ENCODE measurements at regions not wholly inside any gene's neighbourhood (a gene's known extent, or its start where the extent isn't known, plus 50 kb on each side); places are given as distances from the start of the nearest gene placed in this dataset.

- Mint-ChIP-seq H3K4me3 (no peak overlapping the region), H3K4me1 (ENCODE audit: low read depth) (no peaks in the 10 kb centered on the region), H3K27ac (no peak overlapping the region), H3K27me3 (peaks cover 2% of the 10 kb centered on the region), H3K36me3 (ENCODE audit: low read depth) (peaks cover 10% of the 10 kb centered on the region), H3K9me3 (peaks cover under 1% of the 10 kb centered on the region)
- ATAC-seq (ENCODE audit: poor library complexity) = no peak
- POLR2A ChIA-PET = interaction anchor here (0.7 kb wide), 2 partner anchors 33 to 131 kb away, joined by 3 to 5 read pairs; no protein-coding TSS in a partner anchor
- H3K36me3 ChIP-seq (ENCODE audit: insufficient read depth, low read length) = peaks cover 6% of the 10 kb centered on the region
- CTCF ChIA-PET = no interaction called here
- H3K4me3 ChIP-seq (ENCODE audit: low read length) = no peak overlapping the region
- intact Hi-C loops (cut with DNase I, micrococcal nuclease) = no loop called here
- H3K9me3 ChIP-seq (ENCODE audit: control insufficient read depth in 1 of 2, insufficient read depth in 1 of 2, low read length in 2 of 2) = no peaks in the 10 kb centered on the region
- no peak overlapping the region for H3K27ac ChIP-seq (ENCODE audit: low read depth in 1 of 2, low read length in 2 of 2)
- TF ChIP-seq CTCF (IDR thresholded peaks at IDR 0.05) = no peak
- peaks cover 1 to 3% of the 10 kb centered on the region in 2 experiments for H3K27me3 ChIP-seq (ENCODE audit: control insufficient read depth in 1 of 2, insufficient read depth in 2 of 2, low read length in 2 of 2)
- DNase-seq = no peak
- H3K4me1 ChIP-seq (ENCODE audit: insufficient read depth, low read length) = no peaks in the 10 kb centered on the region
Measured at GRCh38 chr6:144857086-144857485, 572.0 kb downstream of the UTRN start.

GRCh38 chr6:144862769-144863168 is 577.6 kb downstream of the UTRN start:
- ChIA-PET CTCF (no interaction called here), POLR2A (no interaction called here)
- Mint-ChIP-seq H3K27me3 (peaks cover 31% of the 10 kb centered on the region), H3K27ac (no peak overlapping the region), H3K36me3 (ENCODE audit: low read depth) (no peaks in the 10 kb centered on the region), H3K9me3 (peaks cover 15% of the 10 kb centered on the region), H3K4me3 (no peak overlapping the region), H3K4me1 (ENCODE audit: low read depth) (no peaks in the 10 kb centered on the region)
- Histone ChIP-seq H3K27ac (ENCODE audit: low read depth in 1 of 2, low read length in 2 of 2) (no peak overlapping the region), H3K27me3 (ENCODE audit: control insufficient read depth in 1 of 2, insufficient read depth in 2 of 2, low read length in 2 of 2) (peaks cover 4 to 8% of the 10 kb centered on the region in 2 experiments), H3K4me3 (ENCODE audit: low read length) (no peak overlapping the region), H3K36me3 (ENCODE audit: insufficient read depth, low read length) (no peaks in the 10 kb centered on the region), H3K9me3 (ENCODE audit: control insufficient read depth in 1 of 2, insufficient read depth in 1 of 2, low read length in 2 of 2) (peaks cover 0 to 9% of the 10 kb centered on the region in 2 experiments), H3K4me1 (ENCODE audit: insufficient read depth, low read length) (no peaks in the 10 kb centered on the region)
- intact Hi-C loops (cut with DNase I, micrococcal nuclease) = no loop called here
- ATAC-seq (ENCODE audit: poor library complexity) = no peak
- no peak for DNase-seq
- TF ChIP-seq CTCF (IDR thresholded peaks at IDR 0.05) = no peak

GRCh38 chr6:144867761-144868160 is 582.6 kb downstream of the UTRN start:
- ATAC-seq (ENCODE audit: poor library complexity) (no peak), DNase-seq (no peak)
- no peaks in the 10 kb centered on the region for H3K36me3 Mint-ChIP-seq (ENCODE audit: low read depth)
- intact Hi-C loops (cut with DNase I, micrococcal nuclease) = no loop called here
- no peak overlapping the region for H3K4me3 Mint-ChIP-seq
- no peaks in the 10 kb centered on the region for H3K4me1 ChIP-seq (ENCODE audit: insufficient read depth, low read length)
- no peak overlapping the region for H3K27ac ChIP-seq (ENCODE audit: low read depth in 1 of 2, low read length in 2 of 2)
- H3K4me1 Mint-ChIP-seq (ENCODE audit: low read depth) = no peaks in the 10 kb centered on the region
- peaks cover 22% of the 10 kb centered on the region for H3K27me3 Mint-ChIP-seq
- no peaks in the 10 kb centered on the region for H3K36me3 ChIP-seq (ENCODE audit: insufficient read depth, low read length)
- peaks cover 0 to 5% of the 10 kb centered on the region in 2 experiments for H3K27me3 ChIP-seq (ENCODE audit: control insufficient read depth in 1 of 2, insufficient read depth in 2 of 2, low read length in 2 of 2)
- H3K27ac Mint-ChIP-seq = no peak overlapping the region
- H3K9me3 Mint-ChIP-seq = peaks cover 11% of the 10 kb centered on the region
- POLR2A ChIA-PET = no interaction called here
- CTCF ChIA-PET = no interaction called here
- no peak for TF ChIP-seq CTCF (IDR thresholded peaks at IDR 0.05)
- H3K4me3 ChIP-seq (ENCODE audit: low read length) = no peak overlapping the region
- H3K9me3 ChIP-seq (ENCODE audit: control insufficient read depth in 1 of 2, insufficient read depth in 1 of 2, low read length in 2 of 2) = peaks cover 0 to 9% of the 10 kb centered on the region in 2 experiments

Measured in CD4-positive, alpha-beta T cell (primary cell).